WTC11 (cell line): ENCODE measurements at regions not wholly inside any gene's neighbourhood (a gene's known extent, or its start where the extent isn't known, plus 50 kb on each side); places are given as distances from the start of the nearest gene placed in this dataset.

Experiments
- ATAC-seq: fragments of 200-7000 bp; cut with Tn5 transposase; 2 replicates; pipeline ENCODE4 v1.10.0; 2021; ENCODE audit warnings: mild to moderate bottlenecking, moderate library complexity
- CTCF ChIA-PET: fragments of 300-600 bp; sonication (Branson Sonifier 250); formaldehyde crosslinking; loops from one replicate; lab custom pipeline; 2021; ENCODE audit warnings: antibody characterized with exemption; lab: Charles Lee
- POLR2A ChIA-PET: fragments of 350-600 bp; sonication (Branson Sonifier 250); formaldehyde crosslinking; loops from one replicate; lab custom pipeline; 2021; ENCODE audit warnings: antibody characterized with exemption; lab: Charles Lee
- DNase-seq: peaks from one replicate; pipeline ENCODE4 v3.0.0; 2021; ENCODE audit warnings: low spot score
- H3K27ac Mint-ChIP-seq: 2 replicates; pipeline ENCODE4 v1.8.0; 2021; ENCODE audit warnings: mixed read lengths
- H3K27me3 Mint-ChIP-seq: 2 replicates; pipeline ENCODE4 v1.8.0; 2021; ENCODE audit warnings: low read depth, mild to moderate bottlenecking, moderate library complexity, mixed read lengths
- H3K36me3 Mint-ChIP-seq: 2 replicates; pipeline ENCODE4 v1.8.0; 2021; ENCODE audit warnings: mixed read lengths
- H3K4me1 Mint-ChIP-seq: 2 replicates; pipeline ENCODE4 v1.8.0; 2022; ENCODE audit warnings: mixed read lengths
- H3K4me3 Mint-ChIP-seq: 2 replicates; pipeline ENCODE4 v1.8.0; 2021; ENCODE audit warnings: mild to moderate bottlenecking, moderate library complexity, mixed read lengths
- H3K9me3 Mint-ChIP-seq: 2 replicates; pipeline ENCODE4 v1.8.0; 2021; ENCODE audit warnings: mixed read lengths
- ELF4 ChIP-seq: sonication (generic); formaldehyde crosslinking; IDR thresholded peaks from 2 replicates; pipeline ENCODE4 v1.8.1; 2022; ENCODE audit warnings: low read depth, mild to moderate bottlenecking, moderate library complexity, missing genetic modification reagents
- ESRRA ChIP-seq: sonication (generic); formaldehyde crosslinking; IDR thresholded peaks from 2 replicates; pipeline ENCODE4 v1.8.1; 2022; ENCODE audit warnings: mild to moderate bottlenecking, missing genetic modification reagents, borderline replicate concordance
- FOXJ3 ChIP-seq: sonication (generic); formaldehyde crosslinking; IDR thresholded peaks from 2 replicates; pipeline ENCODE4 v1.9.0; 2021; ENCODE audit warnings: missing genetic modification reagents, mild to moderate bottlenecking, borderline replicate concordance
- FOXK1 ChIP-seq: sonication (generic); formaldehyde crosslinking; IDR thresholded peaks from 2 replicates; pipeline ENCODE4 v1.8.0; 2022; ENCODE audit warnings: mild to moderate bottlenecking, moderate library complexity, missing genetic modification reagents
- JAZF1 ChIP-seq: fragments of 250-450 bp; sonication (Bioruptor Pico); IDR thresholded peaks from 2 replicates; pipeline ENCODE4 v1.9.0; 2021; ENCODE audit warnings: moderate library complexity, mild to moderate bottlenecking, inconsistent platforms
- JUN ChIP-seq: sonication (generic); formaldehyde crosslinking; IDR thresholded peaks from 2 replicates; pipeline ENCODE4 v1.8.0; 2023; ENCODE audit warnings: mild to moderate bottlenecking, missing genetic modification reagents
- NR3C1 ChIP-seq: sonication (generic); formaldehyde crosslinking; conservative IDR thresholded peaks from 2 replicates; pipeline ENCODE4 v1.8.1; 2023; ENCODE audit warnings: low read depth, mild to moderate bottlenecking, missing genetic modification reagents
- PRRX2 ChIP-seq: fragments of 250-450 bp; sonication (Bioruptor Pico); IDR thresholded peaks from 2 replicates; pipeline ENCODE4 v1.8.0; 2021; ENCODE audit warnings: mild to moderate bottlenecking
- RORB ChIP-seq: fragments of 250-450 bp; sonication (Bioruptor Pico); IDR thresholded peaks from 2 replicates; pipeline ENCODE4 v1.9.0; 2021; ENCODE audit warnings: mild to moderate bottlenecking
- SOX15 ChIP-seq: fragments of 250-450 bp; sonication (Bioruptor Pico); IDR thresholded peaks from 2 replicates; pipeline ENCODE4 v1.9.0; 2021; ENCODE audit warnings: mild to moderate bottlenecking
- ZBTB21 ChIP-seq: sonication (generic); formaldehyde crosslinking; IDR thresholded peaks from 2 replicates; pipeline ENCODE4 v1.8.1; 2023; ENCODE audit warnings: mild to moderate bottlenecking, missing genetic modification reagents, borderline replicate concordance
- ZNF232 ChIP-seq: sonication (generic); formaldehyde crosslinking; IDR thresholded peaks from 2 replicates; pipeline ENCODE4 v1.8.0; 2022; ENCODE audit warnings: mild to moderate bottlenecking, missing genetic modification reagents
- ZNF423 ChIP-seq: fragments of 250-450 bp; sonication (Bioruptor Pico); IDR thresholded peaks from 2 replicates; pipeline ENCODE4 v2.1.2; 2022; ENCODE audit warnings: mild to moderate bottlenecking, moderate library complexity
- TF ChIP-seq, protein P1 (sequence below): sonication (generic); formaldehyde crosslinking; conservative IDR thresholded peaks from 2 replicates; pipeline ENCODE4 v1.8.1; 2023; ENCODE audit warnings: mild to moderate bottlenecking, low read depth, missing genetic modification reagents, moderate library complexity
- TF ChIP-seq, protein P2 (sequence below): sonication (generic); formaldehyde crosslinking; IDR thresholded peaks from 2 replicates; pipeline ENCODE4 v1.8.0; 2022; ENCODE audit warnings: missing genetic modification reagents
- TF ChIP-seq, protein P3 (sequence below): fragments of 250-450 bp; sonication (Bioruptor Pico); IDR thresholded peaks from 2 replicates; pipeline ENCODE4 v1.9.0; 2021; ENCODE audit warnings: mild to moderate bottlenecking
- TF ChIP-seq, protein P4 (sequence below): fragments of 250-450 bp; sonication (Bioruptor Pico); IDR thresholded peaks from 2 replicates; pipeline ENCODE4 v1.9.0; 2021; ENCODE audit warnings: moderate library complexity, mild to moderate bottlenecking, inconsistent platforms, borderline replicate concordance
- TF ChIP-seq, protein P5 (sequence below): fragments of 250-450 bp; sonication (Bioruptor Pico); IDR thresholded peaks from 2 replicates; pipeline ENCODE4 v2.1.2; 2022; ENCODE audit warnings: mild to moderate bottlenecking, moderate library complexity
- TF ChIP-seq, protein P6 (sequence below): sonication (generic); formaldehyde crosslinking; IDR thresholded peaks from 2 replicates; pipeline ENCODE4 v1.8.0; 2022; ENCODE audit warnings: mild to moderate bottlenecking, missing genetic modification reagents

DNA sequence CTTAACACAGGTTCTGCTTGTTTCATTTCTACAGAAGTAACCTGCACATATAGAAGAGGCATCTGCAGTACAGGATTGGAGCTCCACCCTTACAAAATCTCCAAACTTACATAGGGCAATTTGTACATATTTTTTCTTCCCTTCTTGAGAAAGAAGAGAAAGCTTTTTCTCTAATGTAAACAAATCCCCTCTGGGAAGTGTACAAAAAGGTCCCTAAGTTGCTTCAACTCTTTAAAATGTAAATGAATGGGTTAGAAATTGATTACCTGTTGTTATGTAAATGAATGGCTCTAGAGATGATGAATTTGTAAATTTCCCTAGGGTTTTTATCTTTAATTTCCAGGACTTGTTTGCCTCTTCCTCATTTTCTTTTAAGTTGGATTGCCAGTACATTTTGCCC lies 1183.7 kb downstream of the MRPL39 start:
- H3K27me3 Mint-ChIP-seq = peaks cover 83% of the 10 kb centered on the region
- CTCF ChIA-PET = no interaction called here
- no peak overlapping the region for H3K4me3 Mint-ChIP-seq
- peaks cover 58% of the 10 kb centered on the region for H3K9me3 Mint-ChIP-seq
- DNase-seq (no peak), ATAC-seq (no peak)
- no peak overlapping the region for H3K27ac Mint-ChIP-seq
- H3K36me3 Mint-ChIP-seq = peaks cover 38% of the 10 kb centered on the region
- POLR2A ChIA-PET = no interaction called here
- TF ChIP-seq ELF4 (CRISPR knock-in tag) (no peak), NR3C1 (CRISPR knock-in tag) (no peak), JAZF1 (CRISPR knock-in tag) (no peak), RORB (CRISPR knock-in tag) (no peak), PRRX2 (CRISPR knock-in tag) (no peak), SOX15 (no peak), JUN (CRISPR knock-in tag) (no peak), ZNF423 (CRISPR knock-in tag) (no peak), FOXJ3 (no peak), ESRRA (CRISPR knock-in tag) (no peak), ZBTB21 (CRISPR knock-in tag) (no peak), FOXK1 (CRISPR knock-in tag) (no peak), ZNF232 (CRISPR knock-in tag) (no peak)
- TF ChIP-seq, protein P1, sequence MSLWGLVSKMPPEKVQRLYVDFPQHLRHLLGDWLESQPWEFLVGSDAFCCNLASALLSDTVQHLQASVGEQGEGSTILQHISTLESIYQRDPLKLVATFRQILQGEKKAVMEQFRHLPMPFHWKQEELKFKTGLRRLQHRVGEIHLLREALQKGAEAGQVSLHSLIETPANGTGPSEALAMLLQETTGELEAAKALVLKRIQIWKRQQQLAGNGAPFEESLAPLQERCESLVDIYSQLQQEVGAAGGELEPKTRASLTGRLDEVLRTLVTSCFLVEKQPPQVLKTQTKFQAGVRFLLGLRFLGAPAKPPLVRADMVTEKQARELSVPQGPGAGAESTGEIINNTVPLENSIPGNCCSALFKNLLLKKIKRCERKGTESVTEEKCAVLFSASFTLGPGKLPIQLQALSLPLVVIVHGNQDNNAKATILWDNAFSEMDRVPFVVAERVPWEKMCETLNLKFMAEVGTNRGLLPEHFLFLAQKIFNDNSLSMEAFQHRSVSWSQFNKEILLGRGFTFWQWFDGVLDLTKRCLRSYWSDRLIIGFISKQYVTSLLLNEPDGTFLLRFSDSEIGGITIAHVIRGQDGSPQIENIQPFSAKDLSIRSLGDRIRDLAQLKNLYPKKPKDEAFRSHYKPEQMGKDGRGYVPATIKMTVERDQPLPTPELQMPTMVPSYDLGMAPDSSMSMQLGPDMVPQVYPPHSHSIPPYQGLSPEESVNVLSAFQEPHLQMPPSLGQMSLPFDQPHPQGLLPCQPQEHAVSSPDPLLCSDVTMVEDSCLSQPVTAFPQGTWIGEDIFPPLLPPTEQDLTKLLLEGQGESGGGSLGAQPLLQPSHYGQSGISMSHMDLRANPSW (CRISPR knock-in tag) = no peak
- TF ChIP-seq, protein P2, sequence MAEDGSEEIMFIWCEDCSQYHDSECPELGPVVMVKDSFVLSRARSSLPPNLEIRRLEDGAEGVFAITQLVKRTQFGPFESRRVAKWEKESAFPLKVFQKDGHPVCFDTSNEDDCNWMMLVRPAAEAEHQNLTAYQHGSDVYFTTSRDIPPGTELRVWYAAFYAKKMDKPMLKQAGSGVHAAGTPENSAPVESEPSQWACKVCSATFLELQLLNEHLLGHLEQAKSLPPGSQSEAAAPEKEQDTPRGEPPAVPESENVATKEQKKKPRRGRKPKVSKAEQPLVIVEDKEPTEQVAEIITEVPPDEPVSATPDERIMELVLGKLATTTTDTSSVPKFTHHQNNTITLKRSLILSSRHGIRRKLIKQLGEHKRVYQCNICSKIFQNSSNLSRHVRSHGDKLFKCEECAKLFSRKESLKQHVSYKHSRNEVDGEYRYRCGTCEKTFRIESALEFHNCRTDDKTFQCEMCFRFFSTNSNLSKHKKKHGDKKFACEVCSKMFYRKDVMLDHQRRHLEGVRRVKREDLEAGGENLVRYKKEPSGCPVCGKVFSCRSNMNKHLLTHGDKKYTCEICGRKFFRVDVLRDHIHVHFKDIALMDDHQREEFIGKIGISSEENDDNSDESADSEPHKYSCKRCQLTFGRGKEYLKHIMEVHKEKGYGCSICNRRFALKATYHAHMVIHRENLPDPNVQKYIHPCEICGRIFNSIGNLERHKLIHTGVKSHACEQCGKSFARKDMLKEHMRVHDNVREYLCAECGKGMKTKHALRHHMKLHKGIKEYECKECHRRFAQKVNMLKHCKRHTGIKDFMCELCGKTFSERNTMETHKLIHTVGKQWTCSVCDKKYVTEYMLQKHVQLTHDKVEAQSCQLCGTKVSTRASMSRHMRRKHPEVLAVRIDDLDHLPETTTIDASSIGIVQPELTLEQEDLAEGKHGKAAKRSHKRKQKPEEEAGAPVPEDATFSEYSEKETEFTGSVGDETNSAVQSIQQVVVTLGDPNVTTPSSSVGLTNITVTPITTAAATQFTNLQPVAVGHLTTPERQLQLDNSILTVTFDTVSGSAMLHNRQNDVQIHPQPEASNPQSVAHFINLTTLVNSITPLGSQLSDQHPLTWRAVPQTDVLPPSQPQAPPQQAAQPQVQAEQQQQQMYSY (CRISPR knock-in tag) = no peak
- TF ChIP-seq, protein P3, sequence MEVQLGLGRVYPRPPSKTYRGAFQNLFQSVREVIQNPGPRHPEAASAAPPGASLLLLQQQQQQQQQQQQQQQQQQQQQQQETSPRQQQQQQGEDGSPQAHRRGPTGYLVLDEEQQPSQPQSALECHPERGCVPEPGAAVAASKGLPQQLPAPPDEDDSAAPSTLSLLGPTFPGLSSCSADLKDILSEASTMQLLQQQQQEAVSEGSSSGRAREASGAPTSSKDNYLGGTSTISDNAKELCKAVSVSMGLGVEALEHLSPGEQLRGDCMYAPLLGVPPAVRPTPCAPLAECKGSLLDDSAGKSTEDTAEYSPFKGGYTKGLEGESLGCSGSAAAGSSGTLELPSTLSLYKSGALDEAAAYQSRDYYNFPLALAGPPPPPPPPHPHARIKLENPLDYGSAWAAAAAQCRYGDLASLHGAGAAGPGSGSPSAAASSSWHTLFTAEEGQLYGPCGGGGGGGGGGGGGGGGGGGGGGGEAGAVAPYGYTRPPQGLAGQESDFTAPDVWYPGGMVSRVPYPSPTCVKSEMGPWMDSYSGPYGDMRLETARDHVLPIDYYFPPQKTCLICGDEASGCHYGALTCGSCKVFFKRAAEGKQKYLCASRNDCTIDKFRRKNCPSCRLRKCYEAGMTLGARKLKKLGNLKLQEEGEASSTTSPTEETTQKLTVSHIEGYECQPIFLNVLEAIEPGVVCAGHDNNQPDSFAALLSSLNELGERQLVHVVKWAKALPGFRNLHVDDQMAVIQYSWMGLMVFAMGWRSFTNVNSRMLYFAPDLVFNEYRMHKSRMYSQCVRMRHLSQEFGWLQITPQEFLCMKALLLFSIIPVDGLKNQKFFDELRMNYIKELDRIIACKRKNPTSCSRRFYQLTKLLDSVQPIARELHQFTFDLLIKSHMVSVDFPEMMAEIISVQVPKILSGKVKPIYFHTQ (CRISPR knock-in tag) = no peak
- TF ChIP-seq, protein P4, sequence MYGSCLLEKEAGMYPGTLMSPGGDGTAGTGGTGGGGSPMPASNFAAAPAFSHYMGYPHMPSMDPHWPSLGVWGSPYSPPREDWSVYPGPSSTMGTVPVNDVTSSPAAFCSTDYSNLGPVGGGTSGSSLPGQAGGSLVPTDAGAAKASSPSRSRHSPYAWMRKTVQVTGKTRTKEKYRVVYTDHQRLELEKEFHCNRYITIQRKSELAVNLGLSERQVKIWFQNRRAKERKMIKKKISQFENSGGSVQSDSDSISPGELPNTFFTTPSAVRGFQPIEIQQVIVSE = no peak
- TF ChIP-seq, protein P5, sequence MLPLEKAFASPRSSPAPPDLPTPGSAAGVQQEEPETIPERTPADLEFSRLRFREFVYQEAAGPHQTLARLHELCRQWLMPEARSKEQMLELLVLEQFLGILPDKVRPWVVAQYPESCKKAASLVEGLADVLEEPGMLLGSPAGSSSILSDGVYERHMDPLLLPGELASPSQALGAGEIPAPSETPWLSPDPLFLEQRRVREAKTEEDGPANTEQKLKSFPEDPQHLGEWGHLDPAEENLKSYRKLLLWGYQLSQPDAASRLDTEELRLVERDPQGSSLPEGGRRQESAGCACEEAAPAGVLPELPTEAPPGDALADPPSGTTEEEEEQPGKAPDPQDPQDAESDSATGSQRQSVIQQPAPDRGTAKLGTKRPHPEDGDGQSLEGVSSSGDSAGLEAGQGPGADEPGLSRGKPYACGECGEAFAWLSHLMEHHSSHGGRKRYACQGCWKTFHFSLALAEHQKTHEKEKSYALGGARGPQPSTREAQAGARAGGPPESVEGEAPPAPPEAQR (CRISPR knock-in tag) = no peak
- TF ChIP-seq, protein P6, sequence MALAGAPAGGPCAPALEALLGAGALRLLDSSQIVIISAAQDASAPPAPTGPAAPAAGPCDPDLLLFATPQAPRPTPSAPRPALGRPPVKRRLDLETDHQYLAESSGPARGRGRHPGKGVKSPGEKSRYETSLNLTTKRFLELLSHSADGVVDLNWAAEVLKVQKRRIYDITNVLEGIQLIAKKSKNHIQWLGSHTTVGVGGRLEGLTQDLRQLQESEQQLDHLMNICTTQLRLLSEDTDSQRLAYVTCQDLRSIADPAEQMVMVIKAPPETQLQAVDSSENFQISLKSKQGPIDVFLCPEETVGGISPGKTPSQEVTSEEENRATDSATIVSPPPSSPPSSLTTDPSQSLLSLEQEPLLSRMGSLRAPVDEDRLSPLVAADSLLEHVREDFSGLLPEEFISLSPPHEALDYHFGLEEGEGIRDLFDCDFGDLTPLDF (CRISPR knock-in tag) = no peak
- H3K4me1 Mint-ChIP-seq = peaks cover 10% of the 10 kb centered on the region
